RWPE2 (cell line): ENCODE measurements at regions not wholly inside any gene's neighbourhood (a gene's known extent, or its start where the extent isn't known, plus 50 kb on each side); places are given as distances from the start of the nearest gene placed in this dataset.

Experiments
- ATAC-seq: fragments of 200-7000 bp; cut with Tn5 transposase; 3 replicates; pipeline ENCODE4 v1.9.1; 2021; ENCODE audit warnings: low read depth
- DNase-seq: peaks from one replicate; pipeline ENCODE4 v3.0.0-alpha.2; 2020; ENCODE audit warnings: low spot score
- H3K27ac ChIP-seq: fragments of 450-650 bp; 2 replicates; pipeline ENCODE4 v1.5.1; 2017; ENCODE audit warnings: mild to moderate bottlenecking; ENCODE audit not compliant: poor library complexity, severe bottlenecking
- H3K27me3 ChIP-seq: fragments of 250-450 bp; sonication (Bioruptor Pico); 2 replicates; pipeline ENCODE4 v1.5.1; 2021; ENCODE audit warnings: mild to moderate bottlenecking, moderate library complexity; ENCODE audit not compliant: insufficient read depth, poor library complexity, severe bottlenecking
- H3K36me3 ChIP-seq: fragments of 250-450 bp; sonication (Bioruptor Pico); 2 replicates; pipeline ENCODE4 v1.5.1; 2020; ENCODE audit warnings: low read depth, mild to moderate bottlenecking, moderate library complexity
- H3K4me1 ChIP-seq: fragments of 250-450 bp; sonication (Bioruptor Pico); 2 replicates; pipeline ENCODE4 v1.5.1; 2021; ENCODE audit warnings: mild to moderate bottlenecking, moderate library complexity; ENCODE audit not compliant: insufficient read depth, poor library complexity, severe bottlenecking
- H3K4me3 ChIP-seq: fragments of 250-450 bp; sonication (Bioruptor Pico); 2 replicates; pipeline ENCODE4 v1.5.1; 2021; ENCODE audit warnings: mild to moderate bottlenecking, moderate library complexity; ENCODE audit not compliant: severe bottlenecking
- H3K9me3 ChIP-seq: fragments of 250-450 bp; sonication (Bioruptor Pico); 2 replicates; pipeline ENCODE4 v1.5.1; 2021; ENCODE audit warnings: mild to moderate bottlenecking, moderate library complexity; ENCODE audit not compliant: severe bottlenecking
- CTCF ChIP-seq: fragments of 450-650 bp; IDR thresholded peaks from one replicate; pipeline ENCODE4 v1.5.1; 2017; ENCODE audit warnings: mild to moderate bottlenecking, moderate library complexity; ENCODE audit not compliant: poor library complexity, severe bottlenecking

- Histone ChIP-seq H3K4me1 (no peaks in the 10 kb centered on the region), H3K27ac (no peak overlapping the region), H3K9me3 (no peaks in the 10 kb centered on the region), H3K36me3 (no peaks in the 10 kb centered on the region), H3K4me3 (no peak overlapping the region), H3K27me3 (no peaks in the 10 kb centered on the region)
- ATAC-seq (no peak), DNase-seq (no peak)
- TF ChIP-seq CTCF: no peak
These were observed 63.1 kb downstream of the TSN start for GRCh38 chr2:121818546-121818945.

- Histone ChIP-seq H3K4me3 (no peak overlapping the region), H3K4me1 (no peaks in the 10 kb centered on the region), H3K27ac (no peak overlapping the region), H3K36me3 (no peaks in the 10 kb centered on the region), H3K9me3 (no peaks in the 10 kb centered on the region), H3K27me3 (no peaks in the 10 kb centered on the region)
- TF ChIP-seq CTCF: no peak
- no peak for ATAC-seq
- no peak for DNase-seq
These were observed 64.4 kb downstream of the TSN start for GRCh38 chr2:121819846-121820245.

DNA sequence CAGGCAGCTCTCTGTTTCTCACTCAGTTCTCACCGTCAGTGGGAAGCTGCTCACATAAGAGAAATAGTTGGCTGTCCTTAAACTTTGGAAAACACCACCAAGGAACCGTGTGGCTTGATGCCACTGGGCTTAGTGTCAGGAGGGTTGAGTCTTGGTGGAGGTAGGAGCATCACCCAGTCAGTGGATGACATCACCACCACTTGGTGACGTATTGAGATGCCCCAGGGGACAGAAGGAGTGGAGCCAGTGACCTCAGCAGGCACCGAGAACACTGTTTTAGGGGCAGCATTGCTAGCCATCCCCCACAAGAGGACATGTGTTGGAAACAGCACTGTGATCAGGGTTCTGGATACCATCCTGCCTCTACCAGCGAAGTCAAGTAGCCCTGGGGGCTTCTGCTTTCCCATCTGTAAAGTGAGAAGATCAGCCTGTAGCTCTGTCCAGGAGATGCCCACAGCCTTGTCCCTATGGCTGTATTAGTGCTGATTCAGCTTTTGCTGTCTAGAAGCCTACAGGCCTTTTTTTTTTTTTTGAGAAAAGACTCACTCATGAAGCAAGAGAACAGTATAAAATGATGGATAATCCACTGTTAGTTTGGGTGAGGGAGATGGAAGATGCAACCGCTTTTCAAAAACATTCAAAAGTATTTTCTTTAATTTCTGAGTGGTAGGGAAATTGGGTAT is 66.2 kb downstream of the TSN start:
- no peak for TF ChIP-seq CTCF
- H3K27me3 ChIP-seq: no peaks in the 10 kb centered on the region
- no peaks in the 10 kb centered on the region for H3K9me3 ChIP-seq
- H3K36me3 ChIP-seq: no peaks in the 10 kb centered on the region
- DNase-seq: no peak
- H3K27ac ChIP-seq: no peak overlapping the region
- ATAC-seq: no peak
- no peak overlapping the region for H3K4me3 ChIP-seq
- H3K4me1 ChIP-seq: no peaks in the 10 kb centered on the region

GRCh38 chr2:121824264-121824663 is 68.8 kb downstream of the TSN start:
- ATAC-seq (no peak), DNase-seq (no peak)
- Histone ChIP-seq H3K27me3 (no peaks in the 10 kb centered on the region), H3K9me3 (no peaks in the 10 kb centered on the region), H3K4me1 (no peaks in the 10 kb centered on the region), H3K4me3 (no peak overlapping the region), H3K27ac (no peak overlapping the region), H3K36me3 (no peaks in the 10 kb centered on the region)
- no peak for TF ChIP-seq CTCF
